GM12874 (cell line): ENCODE measurements at regions not wholly inside any gene's neighbourhood (a gene's known extent, or its start where the extent isn't known, plus 50 kb on each side); places are given as distances from the start of the nearest gene placed in this dataset.

Experiments used
- CTCF ChIP-seq: IDR thresholded peaks from 2 replicates; pipeline ENCODE4 v1.5.1; 2011; ENCODE audit warnings: low read depth, mild to moderate bottlenecking, control low read depth, low read length, moderate library complexity; ENCODE audit not compliant: insufficient read depth

GRCh38 chr7:12984117-12984516 is 296.7 kb downstream of the ARL4A start:
- no peak for TF ChIP-seq CTCF

GRCh38 chr7:12985228-12985627 is 297.8 kb downstream of the ARL4A start:
- TF ChIP-seq CTCF = no peak

GRCh38 chr7:12985752-12986151 is 298.3 kb downstream of the ARL4A start:
- TF ChIP-seq CTCF = no peak

GRCh38 chr7:12987238-12987637 is 299.8 kb downstream of the ARL4A start:
- no peak for TF ChIP-seq CTCF

GRCh38 chr7:12990440-12990839 is 303.0 kb downstream of the ARL4A start:
- TF ChIP-seq CTCF = no peak

GRCh38 chr7:12993025-12993424 is 305.6 kb downstream of the ARL4A start:
- TF ChIP-seq CTCF = no peak

- TF ChIP-seq CTCF = no peak
These were observed 308.6 kb downstream of the ARL4A start for GRCh38 chr7:12995912-12996469.

- TF ChIP-seq CTCF = no peak
These were observed 319.9 kb downstream of the ARL4A start for GRCh38 chr7:13007331-13007730.
